DND-41 (cell line): ENCODE measurements at regions not wholly inside any gene's neighbourhood (a gene's known extent, or its start where the extent isn't known, plus 50 kb on each side); places are given as distances from the start of the nearest gene placed in this dataset.

Experiments used
- ATAC-seq: fragments of 200-7000 bp; cut with Tn5 transposase; 3 replicates; pipeline ENCODE4 v1.9.1; 2021; ENCODE audit warnings: low read depth; ENCODE audit not compliant: insufficient read depth
- DNase-seq: peaks from one replicate; pipeline ENCODE4 v3.0.0-alpha.2; 2020
- H2AFZ ChIP-seq: 2 replicates; pipeline ENCODE4 v1.6.0; 2012; ENCODE audit warnings: low read depth, low read length
- H3K27ac ChIP-seq: 2 replicates; pipeline ENCODE4 v1.5.1; 2012; ENCODE audit warnings: low read length, inconsistent platforms
- H3K27me3 ChIP-seq: fragments of 200-600 bp; sonication (generic); 2 replicates; pipeline ENCODE4 v1.6.0; 2012; ENCODE audit warnings: low read length, mild to moderate bottlenecking, inconsistent platforms; ENCODE audit not compliant: insufficient read depth, poor library complexity
- H3K36me3 ChIP-seq: 2 replicates; pipeline ENCODE4 v1.5.1; 2012; ENCODE audit warnings: low read length, inconsistent platforms; ENCODE audit not compliant: insufficient read depth
- H3K4me1 ChIP-seq: 2 replicates; pipeline ENCODE4 v1.5.1; 2012; ENCODE audit warnings: mild to moderate bottlenecking, low read length; ENCODE audit not compliant: insufficient read depth
- H3K4me2 ChIP-seq: 2 replicates; pipeline ENCODE4 v1.6.0; 2012; ENCODE audit warnings: mild to moderate bottlenecking, moderate library complexity, low read length, inconsistent platforms; ENCODE audit not compliant: insufficient read depth
- H3K4me3 ChIP-seq, 2 experiments: fragments of 200-600 bp in 1 of 2; shearing (Covaris generic) in 1 of 2; 2 replicates each; pipeline ENCODE4 v1.5.1; 2012 to 2016; ENCODE audit warnings: inconsistent platforms in 2 of 2, low read length in 2 of 2, mild to moderate bottlenecking in 2 of 2, low read depth in 1 of 2, moderate library complexity in 1 of 2
- H3K79me2 ChIP-seq: 2 replicates; pipeline ENCODE4 v1.6.0; 2012; ENCODE audit warnings: low read length, inconsistent platforms; ENCODE audit not compliant: insufficient read depth
- H3K9ac ChIP-seq: 2 replicates; pipeline ENCODE4 v1.6.0; 2012; ENCODE audit warnings: low read depth, mild to moderate bottlenecking, inconsistent platforms, low read length, moderate library complexity
- H3K9me3 ChIP-seq: 2 replicates; pipeline ENCODE4 v1.5.1; 2012; ENCODE audit warnings: low read length, moderate library complexity, mild to moderate bottlenecking, inconsistent platforms; ENCODE audit not compliant: insufficient read depth, severe bottlenecking
- H4K20me1 ChIP-seq: 2 replicates; pipeline ENCODE4 v1.6.0; 2012; ENCODE audit warnings: low read length; ENCODE audit not compliant: insufficient read depth
- EZH2 ChIP-seq: IDR thresholded peaks from 3 replicates; pipeline ENCODE4 v1.6.1; 2012; ENCODE audit warnings: borderline replicate concordance, low read depth, mild to moderate bottlenecking, moderate library complexity, low read length, inconsistent platforms; ENCODE audit not compliant: severe bottlenecking
- TF ChIP-seq, protein P1 (sequence below): IDR thresholded peaks from 2 replicates; pipeline ENCODE4 v1.5.1; 2012; ENCODE audit warnings: borderline replicate concordance, low read length, moderate library complexity, mild to moderate bottlenecking; ENCODE audit not compliant: poor library complexity, severe bottlenecking; ENCODE audit errors: extremely low read depth

DNA sequence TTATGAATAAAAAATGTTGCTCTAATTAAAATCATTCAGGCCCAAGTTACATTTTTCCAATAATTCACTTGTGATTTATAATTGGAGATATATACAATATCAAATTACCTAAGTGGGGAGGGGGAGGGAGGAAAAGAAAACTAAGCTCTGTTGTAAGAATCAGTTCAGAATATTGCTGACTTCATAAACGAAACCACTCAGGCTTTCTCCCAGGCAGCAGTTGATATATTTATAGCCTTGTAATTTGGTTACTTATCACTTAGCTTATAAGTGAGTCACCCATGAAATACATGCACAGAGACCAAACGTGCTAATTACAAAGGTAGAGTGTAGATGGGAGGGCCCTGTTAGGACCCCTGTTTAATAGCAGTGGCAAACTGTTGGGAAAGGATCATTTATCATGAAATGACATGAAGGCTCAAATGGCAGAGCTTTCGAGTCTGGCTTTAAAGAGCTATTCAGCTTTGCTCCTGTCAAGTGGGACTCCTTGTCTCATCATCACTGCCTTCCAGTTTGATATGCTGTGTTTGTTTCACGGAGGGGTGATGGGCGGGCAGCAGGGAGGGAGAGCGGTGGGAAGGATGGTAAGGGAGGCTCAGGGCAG lies 105.6 kb upstream of the PGRMC2 start:
- Histone ChIP-seq H4K20me1 (no peaks in the 10 kb centered on the region), H3K79me2 (no peaks in the 10 kb centered on the region), H2AFZ (no peak overlapping the region), H3K27ac (no peak overlapping the region), H3K9ac (no peak overlapping the region), H3K4me2 (no peak overlapping the region), H3K4me1 (no peaks in the 10 kb centered on the region), H3K4me3 (no peak overlapping the region), H3K9me3 (no peaks in the 10 kb centered on the region), H3K27me3 (no peaks in the 10 kb centered on the region), H3K36me3 (no peaks in the 10 kb centered on the region)
- no peak for TF ChIP-seq EZH2
- TF ChIP-seq, protein P1, sequence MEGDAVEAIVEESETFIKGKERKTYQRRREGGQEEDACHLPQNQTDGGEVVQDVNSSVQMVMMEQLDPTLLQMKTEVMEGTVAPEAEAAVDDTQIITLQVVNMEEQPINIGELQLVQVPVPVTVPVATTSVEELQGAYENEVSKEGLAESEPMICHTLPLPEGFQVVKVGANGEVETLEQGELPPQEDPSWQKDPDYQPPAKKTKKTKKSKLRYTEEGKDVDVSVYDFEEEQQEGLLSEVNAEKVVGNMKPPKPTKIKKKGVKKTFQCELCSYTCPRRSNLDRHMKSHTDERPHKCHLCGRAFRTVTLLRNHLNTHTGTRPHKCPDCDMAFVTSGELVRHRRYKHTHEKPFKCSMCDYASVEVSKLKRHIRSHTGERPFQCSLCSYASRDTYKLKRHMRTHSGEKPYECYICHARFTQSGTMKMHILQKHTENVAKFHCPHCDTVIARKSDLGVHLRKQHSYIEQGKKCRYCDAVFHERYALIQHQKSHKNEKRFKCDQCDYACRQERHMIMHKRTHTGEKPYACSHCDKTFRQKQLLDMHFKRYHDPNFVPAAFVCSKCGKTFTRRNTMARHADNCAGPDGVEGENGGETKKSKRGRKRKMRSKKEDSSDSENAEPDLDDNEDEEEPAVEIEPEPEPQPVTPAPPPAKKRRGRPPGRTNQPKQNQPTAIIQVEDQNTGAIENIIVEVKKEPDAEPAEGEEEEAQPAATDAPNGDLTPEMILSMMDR, result no peak
- DNase-seq (no peak), ATAC-seq (no peak)

DNA sequence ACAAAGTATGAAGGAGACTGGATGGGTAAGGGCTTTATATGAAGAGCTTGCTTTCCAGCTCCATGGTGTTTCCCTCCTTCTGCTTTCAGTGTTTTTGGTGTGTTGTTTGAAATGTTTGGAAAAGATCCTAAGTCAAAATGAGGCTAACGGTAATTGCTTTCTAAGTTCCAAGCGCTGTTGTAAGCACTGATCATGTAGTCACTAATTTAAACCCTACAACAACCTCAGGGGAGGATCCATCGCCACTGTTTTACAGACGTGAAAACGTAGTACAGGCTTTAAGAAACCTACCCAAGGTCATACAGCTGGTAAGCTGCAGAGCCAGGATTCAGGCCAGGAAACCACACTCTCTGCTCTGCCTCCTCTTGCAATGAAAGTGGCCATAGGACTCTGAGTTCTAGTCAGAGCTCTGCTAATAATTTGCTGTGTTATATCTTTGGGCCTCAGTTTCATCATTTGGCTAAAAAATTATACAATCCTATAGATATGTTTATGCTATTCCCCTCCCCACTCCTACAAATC lies 102.9 kb upstream of the PGRMC2 start:
- no peaks in the 10 kb centered on the region for H3K79me2 ChIP-seq
- no peaks in the 10 kb centered on the region for H3K4me1 ChIP-seq
- no peak overlapping the region for H2AFZ ChIP-seq
- H3K4me3 ChIP-seq, result no peak overlapping the region
- H3K9me3 ChIP-seq, result no peaks in the 10 kb centered on the region
- DNase-seq, result no peak
- ATAC-seq, result no peak
- TF ChIP-seq, protein P1, result no peak
- TF ChIP-seq EZH2, result no peak
- no peak overlapping the region for H3K4me2 ChIP-seq
- no peak overlapping the region for H3K9ac ChIP-seq
- no peak overlapping the region for H3K27ac ChIP-seq
- H4K20me1 ChIP-seq, result no peaks in the 10 kb centered on the region
- no peaks in the 10 kb centered on the region for H3K36me3 ChIP-seq
- H3K27me3 ChIP-seq, result no peaks in the 10 kb centered on the region

DNA sequence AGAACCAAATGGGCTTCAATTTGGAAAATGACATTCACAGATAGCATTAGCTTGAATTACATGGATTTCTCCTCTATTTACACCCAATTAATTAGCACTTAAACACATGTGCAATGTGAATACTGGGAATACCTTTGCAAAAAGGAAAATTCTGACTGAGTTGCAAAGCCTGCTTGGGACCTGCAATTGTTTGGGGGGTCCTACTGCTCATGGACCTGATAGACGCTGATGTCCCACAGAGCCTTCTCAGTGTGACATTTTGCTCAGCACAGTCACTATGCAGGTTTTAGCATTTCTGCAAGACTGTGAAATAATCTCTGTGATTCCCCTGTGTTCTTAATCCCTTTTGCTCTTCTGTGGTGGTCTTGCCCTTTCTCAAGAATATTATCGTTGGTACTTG lies 101.2 kb upstream of the PGRMC2 start:
- no peak for ATAC-seq
- no peak overlapping the region for H3K27ac ChIP-seq
- no peaks in the 10 kb centered on the region for H4K20me1 ChIP-seq
- H3K9ac ChIP-seq, result no peak overlapping the region
- H3K27me3 ChIP-seq, result no peaks in the 10 kb centered on the region
- TF ChIP-seq, protein P1, result no peak
- no peak for TF ChIP-seq EZH2
- no peak overlapping the region for H3K4me2 ChIP-seq
- DNase-seq, result no peak
- H3K4me3 ChIP-seq, result no peak overlapping the region
- H3K9me3 ChIP-seq, result no peaks in the 10 kb centered on the region
- H3K36me3 ChIP-seq, result no peaks in the 10 kb centered on the region
- H3K79me2 ChIP-seq, result no peaks in the 10 kb centered on the region
- no peak overlapping the region for H2AFZ ChIP-seq
- no peaks in the 10 kb centered on the region for H3K4me1 ChIP-seq

DNA sequence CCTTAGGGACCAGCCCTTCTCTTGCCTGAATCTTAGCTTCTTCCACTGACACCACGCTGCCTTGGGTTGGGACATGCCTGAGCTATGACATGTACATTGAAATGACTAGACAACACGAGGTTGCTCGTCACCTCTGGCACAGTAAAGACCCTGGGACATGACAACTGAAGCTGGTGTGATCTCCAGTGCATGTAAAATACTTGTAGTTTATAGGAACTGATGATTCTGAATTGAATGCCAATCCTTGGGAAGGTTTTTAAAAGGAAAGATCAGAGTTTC lies 100.7 kb upstream of the PGRMC2 start:
- H3K4me2 ChIP-seq, result no peak overlapping the region
- H3K9me3 ChIP-seq, result no peaks in the 10 kb centered on the region
- no peaks in the 10 kb centered on the region for H4K20me1 ChIP-seq
- DNase-seq (no peak), ATAC-seq (no peak)
- H3K4me3 ChIP-seq, result no peak overlapping the region
- H3K27ac ChIP-seq, result no peak overlapping the region
- TF ChIP-seq, protein P1, result no peak
- TF ChIP-seq EZH2, result no peak
- no peaks in the 10 kb centered on the region for H3K27me3 ChIP-seq
- H3K79me2 ChIP-seq, result no peaks in the 10 kb centered on the region
- H3K4me1 ChIP-seq, result no peaks in the 10 kb centered on the region
- H2AFZ ChIP-seq, result no peak overlapping the region
- no peak overlapping the region for H3K9ac ChIP-seq
- no peaks in the 10 kb centered on the region for H3K36me3 ChIP-seq
